Muscle of leg (tissue), 3 donors: ENCODE measurements at regions not wholly inside any gene's neighbourhood (a gene's known extent, or its start where the extent isn't known, plus 50 kb on each side); places are given as distances from the start of the nearest gene placed in this dataset.
"Not testable (repeated sequence)": the region's sequence is repeated elsewhere in the genome, so short reads cannot be mapped to it uniquely, and the experiment has no call there.

ENCODE experiments used
- DNase-seq: peaks from one replicate; pipeline ENCODE4 v3.0.0; 2013
- H3K27ac ChIP-seq: one replicate; pipeline ENCODE4 v1.5.1; 2013; ENCODE audit warnings: mild to moderate bottlenecking, low read length, control low read depth
- H3K27me3 ChIP-seq: one replicate; pipeline ENCODE4 v1.6.1; 2013; ENCODE audit warnings: low read length; ENCODE audit not compliant: control insufficient read depth, insufficient read depth
- H3K36me3 ChIP-seq: one replicate; pipeline ENCODE4 v1.6.1; 2013; ENCODE audit warnings: low read length; ENCODE audit not compliant: control insufficient read depth, insufficient read depth
- H3K4me1 ChIP-seq: one replicate; pipeline ENCODE4 v1.6.1; 2013; ENCODE audit warnings: low read length; ENCODE audit not compliant: control insufficient read depth, insufficient read depth
- H3K4me3 ChIP-seq: one replicate; pipeline ENCODE4 v1.5.1; 2013; ENCODE audit warnings: low read length, control low read depth
- H3K9me3 ChIP-seq: replicated peaks from 2 replicates; pipeline ENCODE4 v1.6.1; 2013; ENCODE audit warnings: low read depth, low read length; ENCODE audit not compliant: control insufficient read depth
- WGBS: methylation state at CpG from one replicate; pipeline ENCODE4 v1.1.5; 2013; ENCODE audit warnings: missing lambda C conversion rate; ENCODE audit not compliant: insufficient coverage; 5-methylcytosine and 5-hydroxymethylcytosine counted together

GRCh38 chr15:62320259-62320658 lies 155.2 kb upstream of the C2CD4B start:
- DNase-seq = peak; percentile 58
- Histone ChIP-seq H3K27ac (no peak overlapping the region), H3K36me3 (no peaks in the 10 kb centered on the region), H3K4me3 (no peak overlapping the region), H3K4me1 (peaks cover 10% of the 10 kb centered on the region), H3K9me3 (no peaks in the 10 kb centered on the region), H3K27me3 (peaks cover 2% of the 10 kb centered on the region)
- 63% methylated on average over 1 of the region's 2 CpGs for WGBS

DNA sequence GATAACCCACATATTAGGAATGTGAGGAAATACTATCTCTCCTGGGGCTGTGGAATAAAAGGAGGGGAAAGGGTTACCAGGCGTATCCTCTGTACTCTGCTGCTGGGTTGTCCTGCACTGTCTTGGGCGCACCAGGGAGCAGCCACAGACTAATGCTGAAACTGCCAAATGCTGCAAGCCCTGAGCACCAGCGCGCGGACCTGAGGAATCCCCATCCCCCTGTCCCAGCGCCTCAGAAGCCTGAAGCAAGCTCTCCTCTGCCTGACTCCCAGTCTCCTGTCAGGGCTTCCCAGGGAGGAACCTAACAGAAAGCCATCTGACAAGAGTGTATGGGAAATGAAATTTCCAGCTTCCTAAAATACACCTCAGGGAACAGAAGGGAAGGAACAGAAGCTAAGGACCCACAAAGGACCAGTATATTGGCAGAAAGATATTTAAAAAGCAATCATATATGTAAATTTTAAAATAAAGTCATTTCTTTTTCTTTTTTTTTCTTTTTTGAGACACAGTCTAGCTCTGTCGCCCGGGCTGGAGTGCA lies 158.3 kb upstream of the C2CD4B start:
- no peaks in the 10 kb centered on the region for H3K9me3 ChIP-seq
- no peak overlapping the region for H3K27ac ChIP-seq
- H3K4me1 ChIP-seq = peaks cover 10% of the 10 kb centered on the region
- DNase-seq = peak; percentile 20
- no peak overlapping the region for H3K4me3 ChIP-seq
- WGBS = 76% methylated on average over 4 of the region's 8 CpGs
- H3K27me3 ChIP-seq = peaks cover 5% of the 10 kb centered on the region
- H3K36me3 ChIP-seq = no peaks in the 10 kb centered on the region

DNA sequence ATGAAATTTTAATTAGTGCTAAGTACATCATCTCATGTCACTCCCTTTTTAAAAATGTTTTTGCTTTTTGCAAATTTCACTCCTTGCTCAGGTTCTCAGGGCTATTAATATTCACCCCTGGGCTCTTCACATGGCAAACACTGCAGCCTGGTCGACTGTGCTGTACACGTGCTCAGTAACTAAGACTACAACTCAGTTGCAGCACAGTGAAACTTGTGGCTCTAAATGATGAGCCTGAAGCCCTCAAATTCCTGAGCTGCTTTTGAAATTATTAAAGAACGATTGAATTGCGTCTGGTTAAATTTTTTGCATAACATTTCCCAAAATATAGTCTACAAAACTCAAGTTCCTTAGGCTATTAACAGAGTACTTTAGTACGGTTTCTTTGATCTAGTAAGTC lies 159.3 kb upstream of the C2CD4B start:
- no peak overlapping the region for H3K27ac ChIP-seq
- H3K9me3 ChIP-seq = no peaks in the 10 kb centered on the region
- H3K27me3 ChIP-seq = peaks cover 3% of the 10 kb centered on the region
- 58% methylated on average over 2 of the region's 5 CpGs for WGBS
- no peaks in the 10 kb centered on the region for H3K36me3 ChIP-seq
- DNase-seq = peak; percentile 20
- no peak overlapping the region for H3K4me3 ChIP-seq
- peaks cover 10% of the 10 kb centered on the region for H3K4me1 ChIP-seq

GRCh38 chr15:62325597-62325996 lies 160.5 kb upstream of the C2CD4B start:
- Histone ChIP-seq H3K27ac (no peak overlapping the region), H3K9me3 (no peaks in the 10 kb centered on the region), H3K36me3 (no peaks in the 10 kb centered on the region), H3K4me1 (no peaks in the 10 kb centered on the region), H3K27me3 (peaks cover 3% of the 10 kb centered on the region), H3K4me3 (no peak overlapping the region)
- 59% methylated on average over 4 of the region's 7 CpGs for WGBS
- DNase-seq = no peak

- Histone ChIP-seq H3K9me3 (no peaks in the 10 kb centered on the region), H3K4me1 (no peaks in the 10 kb centered on the region), H3K36me3 (no peaks in the 10 kb centered on the region), H3K4me3 (no peak overlapping the region), H3K27me3 (peaks cover 3% of the 10 kb centered on the region), H3K27ac (no peak overlapping the region)
- DNase-seq = no peak
- WGBS = no CpG with 5 or more reads among the region's 3 CpGs
These were observed 161.5 kb upstream of the C2CD4B start for GRCh38 chr15:62326460-62327011.

DNA sequence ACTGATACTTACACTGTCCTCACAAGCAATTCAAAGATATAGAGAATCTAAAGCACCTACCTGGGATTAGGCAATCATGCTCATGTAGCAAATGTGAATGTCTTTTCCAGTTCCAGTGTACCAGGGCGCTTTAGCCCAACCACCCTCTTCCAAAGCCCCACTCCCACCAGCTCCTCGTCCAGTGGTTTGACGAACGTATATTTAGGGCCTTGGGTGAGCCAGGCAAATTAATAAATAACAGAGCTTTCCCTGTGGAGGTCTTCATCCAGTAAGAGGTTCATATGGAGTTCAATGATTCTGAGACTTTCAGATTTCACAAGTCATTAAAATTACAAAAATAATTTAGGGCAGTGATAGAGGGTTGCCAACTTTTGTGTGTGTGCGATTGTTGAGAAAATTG lies 162.3 kb upstream of the C2CD4B start:
- Histone ChIP-seq H3K36me3 (no peaks in the 10 kb centered on the region), H3K9me3 (no peaks in the 10 kb centered on the region), H3K4me3 (no peak overlapping the region)

DNA sequence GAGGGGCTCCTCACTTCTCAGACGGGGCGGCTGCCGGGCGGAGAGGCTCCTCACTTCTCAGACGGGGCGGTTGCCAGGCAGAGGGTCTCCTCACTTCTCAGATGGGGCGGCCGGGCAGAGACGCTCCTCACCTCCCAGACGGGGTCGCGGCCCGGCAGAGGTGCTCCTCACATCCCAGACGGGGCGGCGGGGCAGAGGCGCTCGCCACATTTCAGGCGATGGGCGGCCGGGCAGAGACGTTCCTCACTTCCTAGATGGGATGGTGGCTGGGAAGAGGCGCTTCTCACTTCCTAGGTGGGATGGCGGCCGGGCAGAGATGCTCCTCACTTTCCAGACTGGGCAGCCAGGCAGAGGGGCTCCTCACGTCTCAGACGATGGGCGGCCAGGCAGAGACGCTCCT lies 167.4 kb upstream of the C2CD4B start:
- not testable (repeated sequence) for DNase-seq, H3K27ac ChIP-seq

More for the DNA sequence above, 162.3 kb upstream of the C2CD4B start:
- DNase-seq = no peak
- Histone ChIP-seq H3K4me1 (no peaks in the 10 kb centered on the region), H3K27ac (no peak overlapping the region), H3K27me3 (peaks cover 3% of the 10 kb centered on the region)
- 83% methylated on average over 1 of the region's 5 CpGs for WGBS

GRCh38 chr15:62334536-62334935 lies 169.5 kb upstream of the C2CD4B start:
- no peak overlapping the region for H3K4me3 ChIP-seq
- no peaks in the 10 kb centered on the region for H3K4me1 ChIP-seq
- H3K27ac ChIP-seq = no peak overlapping the region
- no peaks in the 10 kb centered on the region for H3K36me3 ChIP-seq
- no peaks in the 10 kb centered on the region for H3K27me3 ChIP-seq
- no peaks in the 10 kb centered on the region for H3K9me3 ChIP-seq
- no peak for DNase-seq

More for the DNA sequence above, 167.4 kb upstream of the C2CD4B start:
- not testable (repeated sequence) for H3K4me1 ChIP-seq, H3K27me3 ChIP-seq, H3K36me3 ChIP-seq, H3K4me3 ChIP-seq, H3K9me3 ChIP-seq
- WGBS = no CpG with 5 or more reads among the region's 29 CpGs

DNA sequence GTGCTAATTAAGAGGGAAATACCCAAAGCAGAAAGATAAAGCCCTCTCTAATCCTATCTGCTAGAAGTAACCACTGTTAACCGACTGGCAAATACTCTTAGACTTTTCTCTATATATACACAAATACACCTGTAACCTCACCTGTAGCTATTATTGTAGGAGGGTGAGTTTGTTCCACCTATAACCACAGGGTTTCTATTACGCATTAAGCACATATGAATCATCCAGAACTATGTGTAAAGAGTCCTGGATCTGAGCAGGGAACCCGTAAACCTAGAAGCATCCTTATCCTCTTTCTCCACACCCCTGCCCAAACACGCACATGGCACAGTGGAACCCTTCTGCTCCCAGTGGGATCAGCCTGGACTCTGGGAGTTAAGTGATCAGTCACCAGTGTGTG lies 172.8 kb upstream of the C2CD4B start:
- no peak for DNase-seq

GRCh38 chr15:62338497-62338896 lies 173.4 kb upstream of the C2CD4B start:
- H3K4me1 ChIP-seq = no peaks in the 10 kb centered on the region
- no peak for DNase-seq
- H3K36me3 ChIP-seq = no peaks in the 10 kb centered on the region
- no peak overlapping the region for H3K4me3 ChIP-seq
- no peaks in the 10 kb centered on the region for H3K27me3 ChIP-seq
- no peak overlapping the region for H3K27ac ChIP-seq
- WGBS = no CpG with 5 or more reads among the region's 1 CpG
- no peaks in the 10 kb centered on the region for H3K9me3 ChIP-seq

More for the DNA sequence above, 172.8 kb upstream of the C2CD4B start:
- no CpG with 5 or more reads among the region's 4 CpGs for WGBS
- Histone ChIP-seq H3K27ac (no peak overlapping the region), H3K9me3 (no peaks in the 10 kb centered on the region), H3K27me3 (no peaks in the 10 kb centered on the region), H3K4me1 (no peaks in the 10 kb centered on the region), H3K36me3 (no peaks in the 10 kb centered on the region), H3K4me3 (no peak overlapping the region)

DNA sequence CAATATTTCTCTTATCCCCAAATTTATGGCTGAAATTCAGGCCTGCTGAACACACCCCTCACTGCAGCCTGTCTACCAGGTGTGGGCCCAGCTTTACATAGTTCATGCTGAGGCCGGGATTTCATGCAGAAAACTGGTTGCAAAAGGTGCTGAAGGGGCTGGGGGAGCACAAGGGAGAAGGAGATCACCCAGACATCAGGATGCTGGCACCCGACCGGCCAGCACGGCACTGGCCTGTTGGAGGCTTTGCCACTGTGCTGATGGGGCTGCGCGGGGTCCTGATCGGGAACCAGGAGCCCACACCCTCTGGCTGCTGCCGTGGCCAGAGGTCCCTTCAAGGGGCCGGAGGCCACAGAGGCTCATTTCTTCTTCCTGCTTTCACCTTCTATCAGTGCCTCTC lies 177.9 kb upstream of the C2CD4B start:
- Histone ChIP-seq H3K4me1 (no peaks in the 10 kb centered on the region), H3K4me3 (no peak overlapping the region), H3K9me3 (no peaks in the 10 kb centered on the region), H3K27me3 (no peaks in the 10 kb centered on the region), H3K27ac (no peak overlapping the region), H3K36me3 (no peaks in the 10 kb centered on the region)
- 68% methylated on average over 7 of the region's 9 CpGs for WGBS
- no peak for DNase-seq
